ENCODE measurements at regions not wholly inside any gene's neighbourhood (a gene's known extent, or its start where the extent isn't known, plus 50 kb on each side); places are given as distances from the start of the nearest gene placed in this dataset.

- no peak for TF ChIP-seq EZH2 (IDR thresholded peaks at IDR 0.05; ENCODE audit: low read depth, unreplicated experiment)
- TF ChIP-seq, protein P1, sequence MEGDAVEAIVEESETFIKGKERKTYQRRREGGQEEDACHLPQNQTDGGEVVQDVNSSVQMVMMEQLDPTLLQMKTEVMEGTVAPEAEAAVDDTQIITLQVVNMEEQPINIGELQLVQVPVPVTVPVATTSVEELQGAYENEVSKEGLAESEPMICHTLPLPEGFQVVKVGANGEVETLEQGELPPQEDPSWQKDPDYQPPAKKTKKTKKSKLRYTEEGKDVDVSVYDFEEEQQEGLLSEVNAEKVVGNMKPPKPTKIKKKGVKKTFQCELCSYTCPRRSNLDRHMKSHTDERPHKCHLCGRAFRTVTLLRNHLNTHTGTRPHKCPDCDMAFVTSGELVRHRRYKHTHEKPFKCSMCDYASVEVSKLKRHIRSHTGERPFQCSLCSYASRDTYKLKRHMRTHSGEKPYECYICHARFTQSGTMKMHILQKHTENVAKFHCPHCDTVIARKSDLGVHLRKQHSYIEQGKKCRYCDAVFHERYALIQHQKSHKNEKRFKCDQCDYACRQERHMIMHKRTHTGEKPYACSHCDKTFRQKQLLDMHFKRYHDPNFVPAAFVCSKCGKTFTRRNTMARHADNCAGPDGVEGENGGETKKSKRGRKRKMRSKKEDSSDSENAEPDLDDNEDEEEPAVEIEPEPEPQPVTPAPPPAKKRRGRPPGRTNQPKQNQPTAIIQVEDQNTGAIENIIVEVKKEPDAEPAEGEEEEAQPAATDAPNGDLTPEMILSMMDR (conservative IDR thresholded peaks at IDR 0.05; ENCODE audit: low read depth in 2 of 2) = no peak
- TF ChIP-seq JUNB (IDR thresholded peaks at IDR 0.05; ENCODE audit: unreplicated experiment) = no peak
- no peak for TF ChIP-seq STAT1 (IDR thresholded peaks at IDR 0.05; ENCODE audit: unreplicated experiment)
- no peak for TF ChIP-seq EZH2phosphoT487 (IDR thresholded peaks at IDR 0.05; ENCODE audit: unreplicated experiment)
- TF ChIP-seq ZNF462 (CRISPR knock-in tag; IDR thresholded peaks at IDR 0.05) = no peak
- TF ChIP-seq POLR2AphosphoS5 (IDR thresholded peaks at IDR 0.05; ENCODE audit: low read depth) = no peak
- TF ChIP-seq, protein P2, sequence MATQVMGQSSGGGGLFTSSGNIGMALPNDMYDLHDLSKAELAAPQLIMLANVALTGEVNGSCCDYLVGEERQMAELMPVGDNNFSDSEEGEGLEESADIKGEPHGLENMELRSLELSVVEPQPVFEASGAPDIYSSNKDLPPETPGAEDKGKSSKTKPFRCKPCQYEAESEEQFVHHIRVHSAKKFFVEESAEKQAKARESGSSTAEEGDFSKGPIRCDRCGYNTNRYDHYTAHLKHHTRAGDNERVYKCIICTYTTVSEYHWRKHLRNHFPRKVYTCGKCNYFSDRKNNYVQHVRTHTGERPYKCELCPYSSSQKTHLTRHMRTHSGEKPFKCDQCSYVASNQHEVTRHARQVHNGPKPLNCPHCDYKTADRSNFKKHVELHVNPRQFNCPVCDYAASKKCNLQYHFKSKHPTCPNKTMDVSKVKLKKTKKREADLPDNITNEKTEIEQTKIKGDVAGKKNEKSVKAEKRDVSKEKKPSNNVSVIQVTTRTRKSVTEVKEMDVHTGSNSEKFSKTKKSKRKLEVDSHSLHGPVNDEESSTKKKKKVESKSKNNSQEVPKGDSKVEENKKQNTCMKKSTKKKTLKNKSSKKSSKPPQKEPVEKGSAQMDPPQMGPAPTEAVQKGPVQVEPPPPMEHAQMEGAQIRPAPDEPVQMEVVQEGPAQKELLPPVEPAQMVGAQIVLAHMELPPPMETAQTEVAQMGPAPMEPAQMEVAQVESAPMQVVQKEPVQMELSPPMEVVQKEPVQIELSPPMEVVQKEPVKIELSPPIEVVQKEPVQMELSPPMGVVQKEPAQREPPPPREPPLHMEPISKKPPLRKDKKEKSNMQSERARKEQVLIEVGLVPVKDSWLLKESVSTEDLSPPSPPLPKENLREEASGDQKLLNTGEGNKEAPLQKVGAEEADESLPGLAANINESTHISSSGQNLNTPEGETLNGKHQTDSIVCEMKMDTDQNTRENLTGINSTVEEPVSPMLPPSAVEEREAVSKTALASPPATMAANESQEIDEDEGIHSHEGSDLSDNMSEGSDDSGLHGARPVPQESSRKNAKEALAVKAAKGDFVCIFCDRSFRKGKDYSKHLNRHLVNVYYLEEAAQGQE (IDR thresholded peaks at IDR 0.05; ENCODE audit: unreplicated experiment) = no peak
- TF ChIP-seq NANOG (IDR thresholded peaks at IDR 0.05; ENCODE audit: borderline replicate concordance) = no peak
- no peak for TF ChIP-seq CREB1 (CRISPR knock-in tag; IDR thresholded peaks at IDR 0.05; ENCODE audit: low read depth)
- no peak for TF ChIP-seq ZNF114 (CRISPR knock-in tag; IDR thresholded peaks at IDR 0.05)
Observed at GRCh38 chr2:11101430-11101829, 53.8 kb upstream of the SLC66A3 start.

Data from GM23338 (cell line).